KOPT-K1 (cell line): ENCODE measurements at regions not wholly inside any gene's neighbourhood (a gene's known extent, or its start where the extent isn't known, plus 50 kb on each side); places are given as distances from the start of the nearest gene placed in this dataset.
"Not testable (repeated sequence)": the region's sequence is repeated elsewhere in the genome, so short reads cannot be mapped to it uniquely, and the experiment has no call there.

Source experiments
- H3K27ac ChIP-seq: fragments of 200-600 bp; sonication (generic); 2 replicates; pipeline ENCODE4 v1.5.1; 2016; ENCODE audit warnings: antibody characterized with exemption, mild to moderate bottlenecking, low read depth, low read length; ENCODE audit not compliant: poor library complexity, severe bottlenecking
- H3K36me3 ChIP-seq: fragments of 200-600 bp; sonication (generic); 2 replicates; pipeline ENCODE4 v1.5.1; 2017; ENCODE audit warnings: antibody characterized with exemption, mild to moderate bottlenecking, low read length, moderate library complexity; ENCODE audit not compliant: insufficient read depth
- H3K9me3 ChIP-seq: fragments of 200-600 bp; sonication (generic); 2 replicates; pipeline ENCODE4 v1.5.1; 2017; ENCODE audit warnings: antibody characterized with exemption, low read length, mild to moderate bottlenecking; ENCODE audit not compliant: insufficient read depth, poor library complexity, severe bottlenecking

DNA sequence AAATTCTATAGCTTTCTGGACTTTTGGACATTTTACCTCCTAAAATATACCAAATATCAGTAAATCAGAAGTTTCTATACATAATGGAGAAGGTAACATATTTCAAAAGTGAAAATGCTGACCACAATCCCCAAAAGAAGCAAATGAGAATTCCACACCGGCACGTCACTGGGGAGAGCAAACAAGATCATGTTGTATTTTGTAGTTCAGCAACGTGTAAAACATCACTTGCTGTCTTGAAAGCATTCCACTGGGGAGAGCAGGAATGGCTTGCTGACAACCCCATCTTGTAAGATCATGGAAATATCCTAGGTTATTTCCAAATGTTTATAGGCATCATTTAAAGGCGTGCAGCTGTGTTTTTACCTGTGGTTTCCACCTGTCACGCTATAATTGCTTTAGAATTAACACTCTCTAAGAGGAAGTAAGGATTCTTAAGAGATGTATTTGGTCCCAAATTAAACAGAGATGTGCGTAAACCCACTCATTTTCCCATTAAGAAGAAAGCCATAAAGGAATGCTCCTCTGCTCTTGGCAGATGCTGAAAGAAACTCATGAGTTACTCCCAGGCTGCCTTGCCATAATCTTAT lies 397.1 kb upstream of the POT1 start:
- Histone ChIP-seq H3K9me3 (no peaks in the 10 kb centered on the region), H3K36me3 (no peaks in the 10 kb centered on the region), H3K27ac (no peak overlapping the region)

DNA sequence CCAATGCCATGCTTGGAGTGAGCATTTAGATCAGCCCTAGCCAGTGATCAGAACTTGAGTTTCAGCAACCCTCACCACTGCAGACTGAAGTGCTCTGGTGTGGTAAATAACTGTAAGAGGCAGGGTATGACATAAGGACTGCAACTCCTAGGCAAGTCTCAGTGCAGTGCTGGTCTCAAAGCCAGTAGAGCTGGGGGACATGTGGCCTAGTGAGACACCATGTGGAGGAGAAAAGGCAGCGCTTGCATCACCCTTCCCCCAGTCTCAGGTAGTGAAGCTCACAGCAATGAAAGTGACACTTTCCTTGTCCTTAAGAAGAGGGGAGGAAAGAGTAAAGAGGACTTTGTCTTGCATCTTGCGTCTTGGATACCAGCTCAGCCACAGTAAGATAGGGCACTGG lies 386.8 kb upstream of the POT1 start:
- no peak overlapping the region for H3K27ac ChIP-seq

GRCh38 chr7:125299003-125299765 lies 369.6 kb upstream of the POT1 start:
- no peaks in the 10 kb centered on the region for H3K9me3 ChIP-seq
- H3K36me3 ChIP-seq = no peaks in the 10 kb centered on the region
- H3K27ac ChIP-seq = no peak overlapping the region

More for the DNA sequence above, 386.8 kb upstream of the POT1 start:
- no peaks in the 10 kb centered on the region for H3K36me3 ChIP-seq
- peaks cover 7% of the 10 kb centered on the region for H3K9me3 ChIP-seq

DNA sequence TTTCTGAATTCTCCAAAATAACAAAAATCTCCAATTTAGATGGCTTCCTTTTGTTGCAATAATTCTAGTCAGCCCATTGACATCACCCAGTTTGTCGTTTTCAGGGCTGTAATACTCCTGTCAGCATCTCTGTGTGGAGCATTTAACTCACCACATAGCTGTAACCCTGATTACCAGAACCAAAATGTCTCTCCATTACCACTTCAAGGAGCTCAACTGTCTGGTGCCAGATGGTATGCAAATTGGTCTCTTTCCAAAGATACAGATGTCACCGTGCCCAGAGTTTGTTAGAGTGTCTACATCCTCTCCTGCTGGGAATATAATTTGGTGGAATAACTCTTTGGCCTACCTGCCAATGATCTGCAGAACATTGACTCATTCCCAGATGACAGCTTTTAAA lies 350.3 kb upstream of the POT1 start:
- H3K36me3 ChIP-seq = no peaks in the 10 kb centered on the region
- H3K9me3 ChIP-seq = no peaks in the 10 kb centered on the region
- H3K27ac ChIP-seq = no peak overlapping the region

DNA sequence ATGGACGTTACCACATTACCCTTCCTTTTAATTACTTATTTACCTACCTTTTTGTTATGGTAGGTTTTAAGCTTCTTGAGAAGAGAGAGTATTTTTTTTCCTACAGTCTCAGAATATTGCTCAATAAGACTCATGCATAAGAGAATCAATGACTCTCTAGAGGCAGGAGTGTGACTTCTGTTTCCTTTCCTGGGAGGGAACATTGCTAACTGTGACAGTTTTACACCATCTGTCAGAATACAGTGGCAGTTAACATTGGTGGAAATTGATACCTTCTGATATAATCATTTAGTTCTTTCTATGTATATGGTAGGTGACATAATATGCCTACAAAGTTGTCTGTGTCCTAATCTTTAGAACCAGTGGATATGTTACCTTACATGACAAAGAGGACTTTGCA lies 348.7 kb upstream of the POT1 start:
- H3K27ac ChIP-seq = no peak overlapping the region
- no peaks in the 10 kb centered on the region for H3K9me3 ChIP-seq
- H3K36me3 ChIP-seq = no peaks in the 10 kb centered on the region

GRCh38 chr7:125274742-125275141 lies 345.1 kb upstream of the POT1 start:
- not testable (repeated sequence) for H3K9me3 ChIP-seq, H3K27ac ChIP-seq, H3K36me3 ChIP-seq

GRCh38 chr7:125264174-125264856 lies 334.7 kb upstream of the POT1 start:
- H3K9me3 ChIP-seq, H3K27ac ChIP-seq, H3K36me3 ChIP-seq: not testable (repeated sequence)

GRCh38 chr7:125258876-125259417 lies 329.3 kb upstream of the POT1 start:
- H3K9me3 ChIP-seq, H3K36me3 ChIP-seq, H3K27ac ChIP-seq: not testable (repeated sequence)

GRCh38 chr7:125257617-125258016 lies 328.0 kb upstream of the POT1 start:
- H3K36me3 ChIP-seq = no peaks in the 10 kb centered on the region
- H3K27ac ChIP-seq = no peak overlapping the region
- H3K9me3 ChIP-seq = no peaks in the 10 kb centered on the region

GRCh38 chr7:125256446-125256845 lies 326.8 kb upstream of the POT1 start:
- Histone ChIP-seq H3K9me3 (no peaks in the 10 kb centered on the region), H3K27ac (no peak overlapping the region), H3K36me3 (no peaks in the 10 kb centered on the region)

GRCh38 chr7:125255810-125256209 lies 326.2 kb upstream of the POT1 start:
- Histone ChIP-seq H3K36me3 (no peaks in the 10 kb centered on the region), H3K9me3 (no peaks in the 10 kb centered on the region), H3K27ac (no peak overlapping the region)

- no peaks in the 10 kb centered on the region for H3K9me3 ChIP-seq
- no peaks in the 10 kb centered on the region for H3K36me3 ChIP-seq
- H3K27ac ChIP-seq = no peak overlapping the region
These were observed 324.9 kb upstream of the POT1 start for GRCh38 chr7:125254566-125254965.

- Histone ChIP-seq H3K27ac (no peak overlapping the region), H3K36me3 (no peaks in the 10 kb centered on the region), H3K9me3 (no peaks in the 10 kb centered on the region)
These were observed 324.0 kb upstream of the POT1 start for GRCh38 chr7:125253452-125254190.

- Histone ChIP-seq H3K36me3 (no peaks in the 10 kb centered on the region), H3K27ac (no peak overlapping the region), H3K9me3 (no peaks in the 10 kb centered on the region)
These were observed 318.0 kb upstream of the POT1 start for GRCh38 chr7:125247514-125248098.

DNA sequence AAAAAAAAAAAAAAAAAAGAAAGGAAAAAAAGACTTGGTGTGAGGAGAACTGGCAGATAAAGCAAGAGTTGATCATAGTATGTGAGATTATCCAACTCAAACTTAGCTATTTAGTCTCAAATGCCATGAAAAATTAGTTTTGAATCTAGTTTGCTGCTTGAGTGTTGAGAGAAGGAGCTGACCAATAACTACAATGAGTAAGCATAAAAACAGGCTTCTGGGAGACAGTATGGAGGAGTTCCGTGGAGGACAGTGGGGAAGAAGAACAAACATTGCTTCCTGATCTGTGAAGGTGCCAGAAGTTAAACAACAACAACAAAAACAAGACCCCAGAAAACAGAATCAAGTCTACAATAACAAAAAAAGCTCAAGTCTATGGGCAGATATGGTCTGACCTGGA lies 317.1 kb upstream of the POT1 start:
- Histone ChIP-seq H3K9me3 (no peaks in the 10 kb centered on the region), H3K27ac (no peak overlapping the region), H3K36me3 (no peaks in the 10 kb centered on the region)
